HUES6 (cell line): ENCODE measurements at regions not wholly inside any gene's neighbourhood (a gene's known extent, or its start where the extent isn't known, plus 50 kb on each side); places are given as distances from the start of the nearest gene placed in this dataset.

Experiments
- H3K27ac ChIP-seq: 2 replicates; pipeline ENCODE4 v1.7.0; 2013; ENCODE audit warnings: low read depth, mild to moderate bottlenecking, low read length, inconsistent platforms
- H3K27me3 ChIP-seq: 2 replicates; pipeline ENCODE4 v1.6.1; 2013; ENCODE audit warnings: low read length; ENCODE audit not compliant: control insufficient read depth, insufficient read depth
- H3K36me3 ChIP-seq: 2 replicates; pipeline ENCODE4 v1.6.1; 2013; ENCODE audit warnings: low read length; ENCODE audit not compliant: control insufficient read depth, insufficient read depth
- H3K4me1 ChIP-seq: 2 replicates; pipeline ENCODE4 v1.6.1; 2013; ENCODE audit warnings: low read length; ENCODE audit not compliant: control insufficient read depth, insufficient read depth
- H3K4me3 ChIP-seq: 2 replicates; pipeline ENCODE4 v1.5.1; 2013; ENCODE audit warnings: low read depth, low read length
- H3K9ac ChIP-seq: one replicate; pipeline ENCODE4 v1.6.1; 2013; ENCODE audit warnings: mild to moderate bottlenecking, low read length
- H3K9me3 ChIP-seq: 2 replicates; pipeline ENCODE4 v1.6.1; 2013; ENCODE audit warnings: low read depth, low read length; ENCODE audit not compliant: control insufficient read depth, insufficient read depth

DNA sequence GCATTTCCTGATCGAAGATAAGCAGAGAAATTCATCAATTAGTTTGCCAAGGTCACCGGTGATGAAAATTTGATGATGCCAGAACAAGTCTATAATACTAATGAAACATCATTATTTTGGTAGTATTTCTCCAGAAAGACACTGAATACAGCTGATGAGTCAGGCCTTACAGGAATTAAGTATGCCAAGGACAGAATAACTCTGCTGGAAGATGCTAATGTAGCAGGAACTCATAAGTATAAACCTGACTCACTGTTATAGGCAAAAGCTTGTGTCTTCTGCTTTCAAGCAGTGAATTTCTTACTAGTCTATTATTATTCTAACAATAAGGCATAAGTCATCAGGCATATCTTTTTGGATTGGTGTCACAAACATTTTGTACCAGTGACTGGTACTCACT, 1825.1 kb upstream of the IGFBP7 start:
- H3K9me3 ChIP-seq = no peaks in the 10 kb centered on the region
- H3K4me3 ChIP-seq = no peak overlapping the region
- H3K36me3 ChIP-seq = no peaks in the 10 kb centered on the region
- H3K9ac ChIP-seq = no peak overlapping the region
- no peaks in the 10 kb centered on the region for H3K27me3 ChIP-seq
- H3K4me1 ChIP-seq = no peaks in the 10 kb centered on the region
- no peak overlapping the region for H3K27ac ChIP-seq

GRCh38 chr4:58936436-58936835, 1826.3 kb upstream of the IGFBP7 start:
- H3K4me3 ChIP-seq = no peak overlapping the region
- no peaks in the 10 kb centered on the region for H3K36me3 ChIP-seq
- no peak overlapping the region for H3K27ac ChIP-seq
- H3K4me1 ChIP-seq = no peaks in the 10 kb centered on the region
- H3K9ac ChIP-seq = no peak overlapping the region
- no peaks in the 10 kb centered on the region for H3K27me3 ChIP-seq
- no peaks in the 10 kb centered on the region for H3K9me3 ChIP-seq

GRCh38 chr4:58940167-58940566, 1830.0 kb upstream of the IGFBP7 start:
- Histone ChIP-seq H3K9ac (no peak overlapping the region), H3K27me3 (no peaks in the 10 kb centered on the region), H3K4me3 (no peak overlapping the region), H3K4me1 (no peaks in the 10 kb centered on the region), H3K36me3 (no peaks in the 10 kb centered on the region), H3K9me3 (no peaks in the 10 kb centered on the region), H3K27ac (no peak overlapping the region)

DNA sequence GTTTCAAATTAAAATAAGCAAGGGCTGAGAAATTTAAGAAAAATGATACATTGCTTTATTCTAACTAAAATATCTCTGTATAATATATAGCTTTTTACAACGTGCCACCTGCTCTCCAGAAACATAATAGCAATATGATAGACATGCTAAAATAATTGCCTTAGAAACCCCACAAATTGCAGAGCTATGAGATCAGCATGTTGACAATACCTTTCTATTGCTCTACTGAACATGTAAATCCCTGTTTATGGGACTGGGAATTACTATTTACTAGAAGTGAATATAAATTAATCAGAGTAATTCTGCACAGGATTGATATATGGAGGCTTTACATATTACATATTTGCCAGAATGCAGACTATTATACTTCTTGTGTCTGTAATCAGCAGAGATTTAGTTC, 1831.1 kb upstream of the IGFBP7 start:
- Histone ChIP-seq H3K27me3 (no peaks in the 10 kb centered on the region), H3K36me3 (no peaks in the 10 kb centered on the region), H3K9ac (no peak overlapping the region), H3K4me3 (no peak overlapping the region), H3K4me1 (no peaks in the 10 kb centered on the region), H3K9me3 (no peaks in the 10 kb centered on the region), H3K27ac (no peak overlapping the region)

GRCh38 chr4:58953575-58953974, 1843.4 kb upstream of the IGFBP7 start:
- Histone ChIP-seq H3K9me3 (no peaks in the 10 kb centered on the region), H3K4me3 (no peak overlapping the region), H3K9ac (no peak overlapping the region), H3K4me1 (no peaks in the 10 kb centered on the region), H3K27ac (no peak overlapping the region), H3K36me3 (no peaks in the 10 kb centered on the region), H3K27me3 (no peaks in the 10 kb centered on the region)

DNA sequence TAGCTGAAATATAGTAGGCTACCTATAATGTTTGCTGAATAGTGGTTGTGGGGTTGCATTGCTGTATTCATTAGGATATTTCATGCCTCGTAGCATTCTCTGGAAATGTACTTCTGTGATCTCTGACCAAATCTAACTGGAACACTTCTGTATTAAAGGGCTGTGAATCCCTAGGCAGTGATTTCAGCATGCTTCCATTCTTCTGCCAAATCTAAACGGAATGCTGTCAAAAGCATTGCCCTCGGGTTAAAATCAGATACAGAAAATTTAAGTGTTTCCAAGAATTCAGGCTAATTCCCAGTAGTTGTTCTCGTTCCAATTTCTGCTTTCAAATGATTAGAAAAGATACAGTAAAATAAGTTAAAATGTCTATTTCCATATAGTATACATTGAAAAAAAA, 1847.5 kb upstream of the IGFBP7 start:
- Histone ChIP-seq H3K9ac (no peak overlapping the region), H3K27me3 (no peaks in the 10 kb centered on the region), H3K4me1 (no peaks in the 10 kb centered on the region), H3K4me3 (no peak overlapping the region), H3K9me3 (no peaks in the 10 kb centered on the region), H3K27ac (no peak overlapping the region), H3K36me3 (no peaks in the 10 kb centered on the region)

GRCh38 chr4:58961283-58961682, 1851.1 kb upstream of the IGFBP7 start:
- H3K4me3 ChIP-seq = no peak overlapping the region
- H3K9ac ChIP-seq = no peak overlapping the region
- no peaks in the 10 kb centered on the region for H3K4me1 ChIP-seq
- H3K9me3 ChIP-seq = no peaks in the 10 kb centered on the region
- H3K27ac ChIP-seq = no peak overlapping the region
- H3K36me3 ChIP-seq = no peaks in the 10 kb centered on the region
- no peaks in the 10 kb centered on the region for H3K27me3 ChIP-seq

- H3K27me3 ChIP-seq = no peaks in the 10 kb centered on the region
- H3K4me1 ChIP-seq = no peaks in the 10 kb centered on the region
- H3K4me3 ChIP-seq = no peak overlapping the region
- no peaks in the 10 kb centered on the region for H3K36me3 ChIP-seq
- H3K27ac ChIP-seq = no peak overlapping the region
- no peak overlapping the region for H3K9ac ChIP-seq
- no peaks in the 10 kb centered on the region for H3K9me3 ChIP-seq
Measured at GRCh38 chr4:58961925-58962324, 1851.7 kb upstream of the IGFBP7 start.

DNA sequence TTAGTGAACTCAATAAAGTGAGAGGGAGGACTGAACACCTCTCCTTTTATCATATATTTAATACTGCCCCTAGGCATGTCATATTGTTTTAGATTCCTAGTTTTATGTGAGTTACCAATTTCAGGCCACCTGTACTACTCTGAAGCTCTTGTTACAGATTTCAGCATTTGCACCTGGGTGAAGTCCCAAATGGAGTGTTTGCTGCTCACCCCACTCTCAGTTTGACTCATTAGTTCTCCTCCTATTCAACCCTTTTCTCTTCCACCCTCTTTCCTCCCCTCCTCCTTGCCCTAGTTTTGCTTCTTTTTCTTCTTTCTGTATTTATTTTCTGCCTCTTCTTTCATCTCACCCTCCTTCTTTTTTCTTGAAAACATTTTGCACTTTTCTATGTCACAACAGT, 1852.2 kb upstream of the IGFBP7 start:
- H3K4me1 ChIP-seq = no peaks in the 10 kb centered on the region
- no peak overlapping the region for H3K9ac ChIP-seq
- no peaks in the 10 kb centered on the region for H3K36me3 ChIP-seq
- H3K27me3 ChIP-seq = no peaks in the 10 kb centered on the region
- H3K4me3 ChIP-seq = no peak overlapping the region
- no peaks in the 10 kb centered on the region for H3K9me3 ChIP-seq
- H3K27ac ChIP-seq = no peak overlapping the region

DNA sequence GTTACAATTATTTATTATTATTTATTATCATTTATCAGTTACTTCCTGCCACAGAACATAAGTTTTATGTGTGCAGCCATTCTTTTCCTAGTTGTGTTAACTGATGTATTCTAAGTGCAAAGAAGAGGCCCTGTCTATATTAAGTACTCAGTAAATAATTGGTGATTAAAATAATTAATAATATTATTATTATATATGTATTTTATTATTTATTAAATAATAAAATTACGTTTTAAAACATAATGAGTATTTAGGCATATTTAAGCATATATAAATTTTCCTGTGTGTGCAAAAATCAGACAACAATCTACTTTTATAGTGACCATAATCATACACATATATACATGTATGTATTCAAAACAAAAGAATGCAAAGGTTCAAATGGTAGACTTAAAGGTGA, 1871.6 kb upstream of the IGFBP7 start:
- Histone ChIP-seq H3K4me1 (no peaks in the 10 kb centered on the region), H3K27me3 (no peaks in the 10 kb centered on the region), H3K9me3 (no peaks in the 10 kb centered on the region), H3K36me3 (no peaks in the 10 kb centered on the region), H3K4me3 (no peak overlapping the region), H3K27ac (no peak overlapping the region), H3K9ac (no peak overlapping the region)

GRCh38 chr4:58983887-58984286, 1873.7 kb upstream of the IGFBP7 start:
- H3K4me1 ChIP-seq = no peaks in the 10 kb centered on the region
- no peak overlapping the region for H3K27ac ChIP-seq
- no peak overlapping the region for H3K4me3 ChIP-seq
- no peaks in the 10 kb centered on the region for H3K27me3 ChIP-seq
- no peaks in the 10 kb centered on the region for H3K36me3 ChIP-seq
- H3K9me3 ChIP-seq = no peaks in the 10 kb centered on the region
- no peak overlapping the region for H3K9ac ChIP-seq

DNA sequence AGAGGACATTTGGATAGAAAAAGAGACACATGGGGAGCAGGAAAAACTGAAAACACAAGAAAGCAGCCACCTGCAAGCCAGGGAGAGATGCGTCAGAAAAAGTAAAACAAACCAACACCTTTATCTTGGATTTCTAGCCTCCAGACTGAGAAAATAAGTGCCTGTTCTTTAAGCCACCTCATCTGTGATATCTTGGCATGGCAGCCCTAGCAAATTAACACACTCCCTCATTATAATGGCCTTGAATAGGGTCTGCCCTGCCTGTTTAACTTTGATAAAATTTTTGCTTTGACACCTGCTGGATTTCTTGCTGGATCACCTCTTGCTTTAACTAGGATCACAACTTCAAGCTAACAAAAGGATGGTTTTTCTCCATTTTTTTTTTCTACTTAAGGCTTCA, 1892.0 kb upstream of the IGFBP7 start:
- no peak overlapping the region for H3K27ac ChIP-seq
- no peaks in the 10 kb centered on the region for H3K36me3 ChIP-seq
- H3K4me1 ChIP-seq = no peaks in the 10 kb centered on the region
- H3K9me3 ChIP-seq = no peaks in the 10 kb centered on the region
- no peaks in the 10 kb centered on the region for H3K27me3 ChIP-seq
- no peak overlapping the region for H3K4me3 ChIP-seq
- H3K9ac ChIP-seq = no peak overlapping the region
